Colonic mucosa (tissue), 4 donors: ENCODE measurements at regions not wholly inside any gene's neighbourhood (a gene's known extent, or its start where the extent isn't known, plus 50 kb on each side); places are given as distances from the start of the nearest gene placed in this dataset.

Source experiments
- DNase-seq: peaks from one replicate; pipeline ENCODE4 v3.0.0-alpha.2; 2020
- H3K27ac ChIP-seq: fragments of 200-600 bp; one replicate; pipeline ENCODE4 v1.8.0; 2021
- H3K27me3 ChIP-seq: fragments of 200-600 bp; one replicate; pipeline ENCODE4 v1.8.0; 2021
- H3K36me3 ChIP-seq: fragments of 200-600 bp; one replicate; pipeline ENCODE4 v1.8.0; 2021
- H3K4me1 ChIP-seq: fragments of 200-600 bp; one replicate; pipeline ENCODE4 v1.8.0; 2021; ENCODE audit warnings: mild to moderate bottlenecking
- H3K4me3 ChIP-seq: fragments of 200-600 bp; one replicate; pipeline ENCODE4 v1.8.0; 2021
- H3K9ac ChIP-seq, 2 donors: one replicate each; pipeline ENCODE4 v1.7.0; 2013; ENCODE audit warnings: control low read depth in 2 of 2, low read depth in 2 of 2, low read length in 2 of 2
- H3K9me3 ChIP-seq: fragments of 200-600 bp; one replicate; pipeline ENCODE4 v1.8.0; 2021
- intact Hi-C: fragments of 100-400 bp; cut with DNase I; formaldehyde crosslinking; loops from one replicate; pipeline ENCODE4 v1.14.1; 2022
- TF ChIP-seq, protein P1 (sequence below): fragments of 200-600 bp; IDR thresholded peaks from one replicate; pipeline ENCODE4 v1.8.0; 2022; ENCODE audit warnings: antibody characterized with exemption, mild to moderate bottlenecking
- donor health status: healthy.
- donor health status: DM: no; HTN: no; CAD: no.
- donor health status: DM: no; HTN: no; CAD: no.

DNA sequence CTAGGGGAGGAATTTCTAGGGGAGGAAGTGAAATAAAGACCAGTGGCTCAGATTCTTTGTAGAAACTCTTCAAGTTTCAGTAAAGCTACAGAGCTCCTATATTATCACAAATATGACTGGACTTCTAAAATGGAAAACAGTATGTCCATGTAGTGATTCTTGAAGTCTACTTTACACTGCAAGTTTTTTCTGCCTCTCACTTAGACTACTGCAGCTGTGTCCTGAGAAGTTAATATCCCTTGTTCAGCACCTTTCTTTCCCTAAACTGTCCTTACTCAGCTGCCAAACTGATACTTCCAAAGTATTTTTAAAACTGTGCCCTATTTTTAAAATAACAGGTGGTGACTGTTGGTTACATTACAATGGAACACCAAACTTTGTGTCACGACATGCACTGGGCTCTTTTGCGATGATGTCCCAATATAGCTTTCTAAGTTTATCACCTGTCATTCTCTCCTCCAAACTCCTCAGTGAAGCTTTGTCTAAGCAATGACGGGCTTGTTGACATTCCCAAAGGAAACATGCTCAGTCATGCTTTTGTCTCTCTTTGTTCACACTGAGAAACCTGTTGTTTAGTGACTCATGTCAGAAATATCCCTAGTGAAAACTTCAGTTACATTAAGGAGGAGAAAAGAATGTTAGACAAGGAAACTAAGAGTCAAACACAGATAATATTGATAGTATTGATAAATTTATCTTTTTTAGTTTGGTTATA, 341.1 kb downstream of the ARL6IP6 start:
- TF ChIP-seq, protein P1, sequence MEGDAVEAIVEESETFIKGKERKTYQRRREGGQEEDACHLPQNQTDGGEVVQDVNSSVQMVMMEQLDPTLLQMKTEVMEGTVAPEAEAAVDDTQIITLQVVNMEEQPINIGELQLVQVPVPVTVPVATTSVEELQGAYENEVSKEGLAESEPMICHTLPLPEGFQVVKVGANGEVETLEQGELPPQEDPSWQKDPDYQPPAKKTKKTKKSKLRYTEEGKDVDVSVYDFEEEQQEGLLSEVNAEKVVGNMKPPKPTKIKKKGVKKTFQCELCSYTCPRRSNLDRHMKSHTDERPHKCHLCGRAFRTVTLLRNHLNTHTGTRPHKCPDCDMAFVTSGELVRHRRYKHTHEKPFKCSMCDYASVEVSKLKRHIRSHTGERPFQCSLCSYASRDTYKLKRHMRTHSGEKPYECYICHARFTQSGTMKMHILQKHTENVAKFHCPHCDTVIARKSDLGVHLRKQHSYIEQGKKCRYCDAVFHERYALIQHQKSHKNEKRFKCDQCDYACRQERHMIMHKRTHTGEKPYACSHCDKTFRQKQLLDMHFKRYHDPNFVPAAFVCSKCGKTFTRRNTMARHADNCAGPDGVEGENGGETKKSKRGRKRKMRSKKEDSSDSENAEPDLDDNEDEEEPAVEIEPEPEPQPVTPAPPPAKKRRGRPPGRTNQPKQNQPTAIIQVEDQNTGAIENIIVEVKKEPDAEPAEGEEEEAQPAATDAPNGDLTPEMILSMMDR, result no peak
- no peaks in the 10 kb centered on the region for H3K36me3 ChIP-seq
- no peak for DNase-seq
- H3K4me1 ChIP-seq, result no peaks in the 10 kb centered on the region
- no peak overlapping the region for H3K9ac ChIP-seq
- intact Hi-C loops, result no loop called here
- no peaks in the 10 kb centered on the region for H3K27me3 ChIP-seq
- H3K9me3 ChIP-seq, result no peaks in the 10 kb centered on the region
- no peak overlapping the region for H3K4me3 ChIP-seq
- H3K27ac ChIP-seq, result no peak overlapping the region

DNA sequence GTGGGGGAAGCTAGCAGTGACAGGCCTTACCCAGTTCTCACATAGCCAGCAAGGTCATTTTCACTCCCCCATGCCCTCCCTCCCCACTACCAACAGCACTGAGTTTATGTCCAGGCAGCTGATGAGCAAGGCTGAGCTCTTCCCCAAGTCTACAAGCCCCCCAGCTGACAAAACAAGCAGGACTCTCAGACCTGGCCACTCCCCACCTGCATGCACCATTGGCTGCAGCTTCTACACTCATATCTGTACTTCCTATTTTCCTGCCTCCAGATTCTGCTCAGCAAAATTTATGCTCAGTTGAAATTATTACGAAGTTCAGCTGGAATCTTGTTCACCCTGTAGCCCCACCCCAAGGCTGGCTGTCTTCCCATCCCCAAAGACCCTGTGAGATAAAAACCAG, 339.3 kb downstream of the ARL6IP6 start:
- intact Hi-C loops, result no loop called here
- no peak for DNase-seq
- H3K4me1 ChIP-seq, result no peaks in the 10 kb centered on the region
- H3K27me3 ChIP-seq, result no peaks in the 10 kb centered on the region
- TF ChIP-seq, protein P1, result no peak
- H3K4me3 ChIP-seq, result no peak overlapping the region
- no peak overlapping the region for H3K27ac ChIP-seq
- H3K36me3 ChIP-seq, result no peaks in the 10 kb centered on the region
- H3K9ac ChIP-seq, result no peak overlapping the region
- H3K9me3 ChIP-seq, result no peaks in the 10 kb centered on the region

DNA sequence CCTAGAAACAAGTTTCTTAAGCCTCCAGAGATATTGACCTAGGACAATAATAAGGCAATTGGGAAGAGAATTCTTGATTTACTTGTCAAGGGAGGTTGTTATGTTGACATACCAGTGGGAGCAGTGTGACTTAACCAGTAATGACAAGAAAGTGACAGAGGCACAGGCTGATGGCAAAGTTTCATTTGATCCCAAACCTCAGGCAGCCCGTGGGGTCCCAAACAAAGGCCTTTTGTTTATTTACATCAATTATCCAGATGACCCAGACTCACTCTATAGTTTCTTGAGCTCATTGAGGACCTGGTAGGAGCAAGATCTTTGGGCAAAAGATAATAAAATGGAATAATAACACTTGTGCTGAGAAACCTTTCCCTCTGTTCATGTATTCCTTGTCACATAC, 336.8 kb downstream of the ARL6IP6 start:
- Histone ChIP-seq H3K4me1 (no peaks in the 10 kb centered on the region), H3K27ac (no peak overlapping the region), H3K9me3 (no peaks in the 10 kb centered on the region), H3K27me3 (no peaks in the 10 kb centered on the region), H3K4me3 (no peak overlapping the region), H3K9ac (no peak overlapping the region), H3K36me3 (no peaks in the 10 kb centered on the region)
- TF ChIP-seq, protein P1, result no peak
- no peak for DNase-seq
- intact Hi-C loops, result no loop called here

DNA sequence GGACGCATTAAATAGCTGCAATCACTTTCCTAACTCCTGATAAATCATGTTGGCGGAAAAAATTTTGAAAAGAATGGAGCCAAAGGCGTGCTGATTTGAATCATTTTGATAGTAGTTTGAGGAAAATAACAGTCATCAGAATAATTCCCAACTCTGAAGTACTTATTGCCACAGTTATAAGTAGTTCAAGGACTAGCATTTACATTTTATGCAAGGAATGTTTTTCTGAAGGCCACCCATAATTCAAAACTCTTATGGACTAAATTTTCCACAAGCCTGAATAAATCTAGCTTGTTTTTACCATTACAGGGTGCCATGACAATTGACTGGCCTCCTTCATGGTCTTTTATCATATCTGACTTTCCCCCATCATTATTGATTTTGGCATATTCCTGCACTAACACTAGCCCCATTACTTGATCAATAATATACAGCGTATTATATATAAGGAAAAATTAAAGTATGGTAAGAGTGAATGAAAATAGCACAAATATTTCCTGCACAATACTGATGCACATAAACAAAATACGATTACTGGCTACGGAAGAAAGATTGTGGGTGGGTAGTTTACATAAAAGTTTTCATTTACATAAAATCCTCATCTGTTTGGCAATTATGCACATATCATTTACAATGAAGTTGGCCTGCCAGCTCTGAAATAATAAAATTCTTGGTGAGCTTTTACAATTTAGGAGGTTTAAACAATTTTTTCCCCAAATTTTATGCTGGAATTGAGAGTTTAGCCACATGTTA, 334.6 kb downstream of the ARL6IP6 start:
- H3K4me3 ChIP-seq, result no peak overlapping the region
- TF ChIP-seq, protein P1, result no peak
- H3K9ac ChIP-seq, result no peak overlapping the region
- no peak overlapping the region for H3K27ac ChIP-seq
- no peak for DNase-seq
- no peaks in the 10 kb centered on the region for H3K27me3 ChIP-seq
- H3K36me3 ChIP-seq, result no peaks in the 10 kb centered on the region
- no peaks in the 10 kb centered on the region for H3K9me3 ChIP-seq
- no peaks in the 10 kb centered on the region for H3K4me1 ChIP-seq
- intact Hi-C loops, result no loop called here

DNA sequence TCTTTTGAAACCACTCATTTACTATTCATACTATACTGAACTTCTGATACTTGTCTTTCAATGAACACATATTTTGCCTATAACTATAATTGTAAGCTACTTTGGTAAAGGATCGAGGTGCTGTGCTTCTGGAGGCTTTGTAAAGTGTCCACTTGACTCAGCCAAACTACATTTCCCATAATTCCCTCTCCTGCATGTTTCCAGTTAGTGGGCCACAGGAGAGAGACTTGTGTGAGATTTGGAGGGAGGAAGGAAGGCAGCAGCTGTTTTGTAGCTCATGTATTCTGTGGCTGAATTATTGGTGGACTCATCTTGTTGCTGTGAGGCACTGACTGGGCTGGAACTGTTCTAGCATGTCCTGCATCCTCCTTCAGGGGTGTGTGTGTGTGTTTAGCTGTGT, 328.8 kb downstream of the ARL6IP6 start:
- no peak overlapping the region for H3K9ac ChIP-seq
- intact Hi-C loops, result no loop called here
- no peaks in the 10 kb centered on the region for H3K9me3 ChIP-seq
- H3K27me3 ChIP-seq, result no peaks in the 10 kb centered on the region
- no peak overlapping the region for H3K4me3 ChIP-seq
- H3K36me3 ChIP-seq, result no peaks in the 10 kb centered on the region
- TF ChIP-seq, protein P1, result no peak
- H3K27ac ChIP-seq, result no peak overlapping the region
- H3K4me1 ChIP-seq, result no peaks in the 10 kb centered on the region
- DNase-seq, result no peak
